ENCODE measurements at regions not wholly inside any gene's neighbourhood (a gene's known extent, or its start where the extent isn't known, plus 50 kb on each side); places are given as distances from the start of the nearest gene placed in this dataset.

DNA sequence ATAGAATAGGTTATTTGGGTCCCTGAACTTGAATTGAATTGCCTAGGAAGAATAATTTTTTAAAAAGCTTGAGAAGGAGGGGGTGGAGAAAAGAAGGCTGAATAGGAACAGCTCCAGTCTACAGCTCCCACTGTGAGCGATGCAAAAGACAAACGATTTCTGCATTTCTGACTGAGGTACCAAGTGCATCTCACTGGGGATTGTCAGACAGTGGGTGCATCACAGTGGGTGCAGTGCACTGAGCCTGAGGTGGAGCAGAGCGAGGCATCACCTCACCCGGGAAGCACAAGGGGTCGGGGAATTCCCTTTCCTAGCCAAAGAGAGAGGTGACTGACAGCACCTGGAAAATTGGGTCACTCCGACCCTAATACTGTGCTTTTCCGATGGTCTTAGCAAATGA lies 782.2 kb upstream of the RGMB start:
- TF ChIP-seq, protein P1, sequence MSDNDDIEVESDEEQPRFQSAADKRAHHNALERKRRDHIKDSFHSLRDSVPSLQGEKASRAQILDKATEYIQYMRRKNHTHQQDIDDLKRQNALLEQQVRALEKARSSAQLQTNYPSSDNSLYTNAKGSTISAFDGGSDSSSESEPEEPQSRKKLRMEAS (IDR thresholded peaks at IDR 0.05), result no peak
- no peak for TF ChIP-seq CTCF (IDR thresholded peaks at IDR 0.05; ENCODE audit: low read depth, low read length, missing input control)
- no peak for TF ChIP-seq YY1 (IDR thresholded peaks at IDR 0.05)
- TF ChIP-seq, protein P2, sequence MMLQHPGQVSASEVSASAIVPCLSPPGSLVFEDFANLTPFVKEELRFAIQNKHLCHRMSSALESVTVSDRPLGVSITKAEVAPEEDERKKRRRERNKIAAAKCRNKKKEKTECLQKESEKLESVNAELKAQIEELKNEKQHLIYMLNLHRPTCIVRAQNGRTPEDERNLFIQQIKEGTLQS (IDR thresholded peaks at IDR 0.05), result no peak
- TF ChIP-seq REST (IDR thresholded peaks at IDR 0.05), result no peak
- no peak for TF ChIP-seq JUND (IDR thresholded peaks at IDR 0.05)
- no peak for TF ChIP-seq TAF1 (conservative IDR thresholded peaks at IDR 0.05)
- no peak for TF ChIP-seq FOXA2 (IDR thresholded peaks at IDR 0.05)
- TF ChIP-seq RAD21 (IDR thresholded peaks at IDR 0.05), result no peak

Measured in liver (tissue), 3 donors.